Putamen (tissue), 1 donor: ENCODE measurements at regions not wholly inside any gene's neighbourhood (a gene's known extent, or its start where the extent isn't known, plus 50 kb on each side); places are given as distances from the start of the nearest gene placed in this dataset.
A peak's percentile ranks its signal among the peaks of the same experiment; 100 is the strongest.

Experiments used
- DNase-seq: peaks from one replicate; pipeline ENCODE4 v3.0.0-alpha.2; 2016; ENCODE audit warnings: low spot score

GRCh38 chr4:41460641-41461040 lies 77.3 kb upstream of the LIMCH1 start:
- DNase-seq, result no peak

- no peak for DNase-seq
Observed at GRCh38 chr4:41461780-41462307, 76.1 kb upstream of the LIMCH1 start.

GRCh38 chr4:41465146-41465761 lies 72.7 kb upstream of the LIMCH1 start:
- DNase-seq, result no peak

- no peak for DNase-seq
Observed at GRCh38 chr4:41466249-41466648, 71.7 kb upstream of the LIMCH1 start.

- no peak for DNase-seq
Observed at GRCh38 chr4:41468122-41468521, 69.8 kb upstream of the LIMCH1 start.

GRCh38 chr4:41471126-41472071 lies 66.6 kb upstream of the LIMCH1 start:
- peak; percentile 53 for DNase-seq

- no peak for DNase-seq
Observed at GRCh38 chr4:41472081-41472480, 65.9 kb upstream of the LIMCH1 start.

GRCh38 chr4:41473176-41473575 lies 64.8 kb upstream of the LIMCH1 start:
- DNase-seq, result no peak

GRCh38 chr4:41475402-41475801 lies 62.6 kb upstream of the LIMCH1 start:
- no peak for DNase-seq

GRCh38 chr4:41476310-41476885 lies 61.6 kb upstream of the LIMCH1 start:
- DNase-seq, result no peak

- DNase-seq, result no peak
Observed at GRCh38 chr4:41477181-41477905, 60.6 kb upstream of the LIMCH1 start.

- DNase-seq, result no peak
Observed at GRCh38 chr4:41478518-41478917, 59.4 kb upstream of the LIMCH1 start.

- no peak for DNase-seq
Observed at GRCh38 chr4:41480896-41481311, 57.1 kb upstream of the LIMCH1 start.

GRCh38 chr4:41483771-41484170 lies 54.2 kb upstream of the LIMCH1 start:
- DNase-seq, result no peak

- DNase-seq, result no peak
Observed at GRCh38 chr4:41485041-41485440, 52.9 kb upstream of the LIMCH1 start.

GRCh38 chr4:41487868-41488440 lies 50.0 kb upstream of the LIMCH1 start:
- no peak for DNase-seq
